ENCODE measurements at regions not wholly inside any gene's neighbourhood (a gene's known extent, or its start where the extent isn't known, plus 50 kb on each side); places are given as distances from the start of the nearest gene placed in this dataset.

GRCh38 chr1:37298769-37299168 lies 175.6 kb upstream of the ZC3H12A start:
- no peak for TF ChIP-seq CTCF (IDR thresholded peaks at IDR 0.05)
- TF ChIP-seq POLR2A (IDR thresholded peaks at IDR 0.05), result no peak
- no peak for TF ChIP-seq EP300 (IDR thresholded peaks at IDR 0.05)
